ENCODE measurements at regions not wholly inside any gene's neighbourhood (a gene's known extent, or its start where the extent isn't known, plus 50 kb on each side); places are given as distances from the start of the nearest gene placed in this dataset.
"Not testable (repeated sequence)": the region's sequence is repeated elsewhere in the genome, so short reads cannot be mapped to it uniquely, and the experiment has no call there.

- in situ Hi-C loops (cut with MboI; ENCODE audit: low sequenced_read_pairs): no loop called here
Measured at GRCh38 chr10:32143302-32143847, 87.2 kb upstream of the KIF5B start.

GRCh38 chr10:32142646-32143045 is 86.4 kb upstream of the KIF5B start:
- in situ Hi-C loops (cut with MboI; ENCODE audit: low sequenced_read_pairs): no loop called here

- in situ Hi-C loops (cut with MboI; ENCODE audit: low sequenced_read_pairs): no loop called here
Measured at GRCh38 chr10:32141018-32141807, 85.0 kb upstream of the KIF5B start.

- in situ Hi-C loops (cut with MboI; ENCODE audit: low sequenced_read_pairs): no loop called here
Measured at GRCh38 chr10:32140403-32140802, 84.2 kb upstream of the KIF5B start.

GRCh38 chr10:32139223-32140073 is 83.2 kb upstream of the KIF5B start:
- in situ Hi-C loops (cut with MboI; ENCODE audit: low sequenced_read_pairs): no loop called here

GRCh38 chr10:32136927-32137326 is 80.7 kb upstream of the KIF5B start:
- in situ Hi-C loops (cut with MboI; ENCODE audit: low sequenced_read_pairs): not testable (repeated sequence)

GRCh38 chr10:32135796-32136195 is 79.6 kb upstream of the KIF5B start:
- in situ Hi-C loops (cut with MboI; ENCODE audit: low sequenced_read_pairs): not testable (repeated sequence)

- in situ Hi-C loops (cut with MboI; ENCODE audit: low sequenced_read_pairs): no loop called here
Measured at GRCh38 chr10:32132357-32132946, 76.2 kb upstream of the KIF5B start.

- in situ Hi-C loops (cut with MboI; ENCODE audit: low sequenced_read_pairs): no loop called here
Measured at GRCh38 chr10:32131388-32131787, 75.2 kb upstream of the KIF5B start.

GRCh38 chr10:32130788-32131187 is 74.6 kb upstream of the KIF5B start:
- in situ Hi-C loops (cut with MboI; ENCODE audit: low sequenced_read_pairs): no loop called here

- in situ Hi-C loops (cut with MboI; ENCODE audit: low sequenced_read_pairs): no loop called here
Measured at GRCh38 chr10:32125023-32125422, 68.8 kb upstream of the KIF5B start.

GRCh38 chr10:32123021-32123420 is 66.8 kb upstream of the KIF5B start:
- in situ Hi-C loops (cut with MboI; ENCODE audit: low sequenced_read_pairs): no loop called here

- in situ Hi-C loops (cut with MboI; ENCODE audit: low sequenced_read_pairs): no loop called here
Measured at GRCh38 chr10:32121648-32122047, 65.4 kb upstream of the KIF5B start.

- in situ Hi-C loops (cut with MboI; ENCODE audit: low sequenced_read_pairs): no loop called here
Measured at GRCh38 chr10:32120147-32120546, 63.9 kb upstream of the KIF5B start.

GRCh38 chr10:32114508-32114907 is 58.3 kb upstream of the KIF5B start:
- in situ Hi-C loops (cut with MboI; ENCODE audit: low sequenced_read_pairs): no loop called here

- in situ Hi-C loops (cut with MboI; ENCODE audit: low sequenced_read_pairs): no loop called here
Measured at GRCh38 chr10:32112055-32112454, 55.8 kb upstream of the KIF5B start.

GRCh38 chr10:32111585-32111984 is 55.4 kb upstream of the KIF5B start:
- in situ Hi-C loops (cut with MboI; ENCODE audit: low sequenced_read_pairs): no loop called here

- in situ Hi-C loops (cut with MboI; ENCODE audit: low sequenced_read_pairs): no loop called here
Measured at GRCh38 chr10:32110790-32111189, 54.6 kb upstream of the KIF5B start.

- in situ Hi-C loops (cut with MboI; ENCODE audit: low sequenced_read_pairs): no loop called here
Measured at GRCh38 chr10:32109603-32110002, 53.4 kb upstream of the KIF5B start.
